Common myeloid progenitor, CD34-positive (primary cell): ENCODE measurements at regions not wholly inside any gene's neighbourhood (a gene's known extent, or its start where the extent isn't known, plus 50 kb on each side); places are given as distances from the start of the nearest gene placed in this dataset.

ENCODE experiments used
- CTCF ChIA-PET: fragments of 350-600 bp; sonication (Branson Sonifier 250); formaldehyde crosslinking; loops from one replicate; lab custom pipeline; 2021; ENCODE audit warnings: antibody characterized with exemption; lab: Charles Lee
- POLR2A ChIA-PET: fragments of 350-600 bp; sonication (Branson Sonifier 250); formaldehyde crosslinking; loops from one replicate; lab custom pipeline; 2021; ENCODE audit warnings: antibody characterized with exemption; lab: Charles Lee
- DNase-seq, 3 donors: peaks; one replicate each; pipeline versions ENCODE4 v3.0.0 to v3.0.0-alpha.2; 2013
- H3K27ac ChIP-seq, 2 experiments: 1 replicate in 1 of 2; 2 replicates in 1 of 2; pipeline ENCODE4 v1.7.0; 2013; ENCODE audit warnings: inconsistent platforms in 2 of 2, low read length in 2 of 2, mild to moderate bottlenecking in 2 of 2, low read depth in 1 of 2, moderate library complexity in 1 of 2; ENCODE audit not compliant: severe bottlenecking in 2 of 2, insufficient read depth in 1 of 2, poor library complexity in 1 of 2
- H3K27me3 ChIP-seq, 5 experiments: replicated peaks in 2 of 5; 1 replicate in 3 of 5; 2 replicates in 2 of 5; pipeline versions ENCODE4 v1.6.1 to v1.7.0; 2013; ENCODE audit warnings: low read length in 4 of 5, mild to moderate bottlenecking in 2 of 5, moderate library complexity in 2 of 5, inconsistent platforms in 1 of 5; ENCODE audit not compliant: insufficient read depth in 5 of 5, control insufficient read depth in 4 of 5
- H3K36me3 ChIP-seq, 4 experiments: 1 replicate in 2 of 4; 2 replicates in 2 of 4; pipeline versions ENCODE4 v1.6.1 to v1.7.0; 2013; ENCODE audit warnings: low read length in 3 of 4, control low read depth in 1 of 4, mild to moderate bottlenecking in 1 of 4; ENCODE audit not compliant: control insufficient read depth in 4 of 4, insufficient read depth in 4 of 4
- H3K4me1 ChIP-seq, 4 experiments: 1 replicate in 3 of 4; 2 replicates in 1 of 4; pipeline versions ENCODE4 v1.6.1 to v1.7.1; 2013; ENCODE audit warnings: low read length in 3 of 4, mild to moderate bottlenecking in 3 of 4, control low read depth in 1 of 4, inconsistent platforms in 1 of 4, moderate library complexity in 1 of 4; ENCODE audit not compliant: control insufficient read depth in 4 of 4, insufficient read depth in 4 of 4; ENCODE audit errors: control extremely low read depth in 1 of 4
- H3K4me3 ChIP-seq, 7 experiments: 1 replicate in 4 of 7; 2 replicates in 3 of 7; pipeline versions ENCODE4 v1.5.1 to v1.7.0; 2013; ENCODE audit warnings: mild to moderate bottlenecking in 7 of 7, low read length in 6 of 7, moderate library complexity in 6 of 7, inconsistent platforms in 2 of 7, low read depth in 2 of 7, control low read depth in 1 of 7; ENCODE audit not compliant: insufficient read depth in 4 of 7, control insufficient read depth in 1 of 7; ENCODE audit errors: extremely low read depth in 1 of 7
- H3K9me3 ChIP-seq, 5 experiments: 1 replicate in 4 of 5; 2 replicates in 1 of 5; pipeline versions ENCODE4 v1.6.1 to v1.7.1; 2013; ENCODE audit warnings: low read length in 4 of 5, mild to moderate bottlenecking in 2 of 5, inconsistent platforms in 1 of 5, low read depth in 1 of 5, moderate library complexity in 1 of 5; ENCODE audit not compliant: control insufficient read depth in 4 of 5, insufficient read depth in 2 of 5; ENCODE audit errors: control extremely low read depth in 1 of 5
- WGBS: methylation state at CpG from one replicate; pipeline ENCODE4 v1.1.5; 2013; ENCODE audit not compliant: insufficient coverage; 5-methylcytosine and 5-hydroxymethylcytosine counted together

DNA sequence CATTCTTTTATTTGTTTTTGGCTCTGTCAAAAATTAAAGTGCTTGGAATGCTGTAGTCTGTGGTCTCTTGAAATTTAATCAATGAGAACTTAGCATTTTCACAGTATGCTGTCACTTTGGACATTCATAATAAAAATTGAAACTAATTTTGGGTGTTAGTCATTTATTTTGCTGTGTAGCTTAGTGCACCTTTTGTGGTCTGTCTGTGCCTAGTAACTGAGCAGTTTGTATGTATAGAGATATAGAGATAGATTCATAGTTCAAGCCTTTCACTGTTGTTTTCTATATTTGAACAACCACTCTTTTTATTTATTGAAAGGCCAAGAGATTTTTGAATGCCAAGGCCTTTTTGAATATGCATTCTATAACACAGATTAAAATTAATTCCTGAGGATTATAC, 86.4 kb upstream of the TIAM2 start:
- Histone ChIP-seq H3K36me3 (peaks cover 0 to 3% (median 0%) of the 10 kb centered on the region in 4 experiments), H3K9me3 (no peaks in the 10 kb centered on the region), H3K27ac (no peak overlapping the region), H3K4me1 (no peaks in the 10 kb centered on the region), H3K4me3 (no peak overlapping the region), H3K27me3 (no peaks in the 10 kb centered on the region)
- ChIA-PET CTCF (interaction anchor here (1.0 to 1.9 kb wide), 2 partner anchors 12 to 14 kb away, joined by 3 to 4 read pairs; no protein-coding TSS in a partner anchor), POLR2A (no interaction called here)
- no peak for DNase-seq

DNA sequence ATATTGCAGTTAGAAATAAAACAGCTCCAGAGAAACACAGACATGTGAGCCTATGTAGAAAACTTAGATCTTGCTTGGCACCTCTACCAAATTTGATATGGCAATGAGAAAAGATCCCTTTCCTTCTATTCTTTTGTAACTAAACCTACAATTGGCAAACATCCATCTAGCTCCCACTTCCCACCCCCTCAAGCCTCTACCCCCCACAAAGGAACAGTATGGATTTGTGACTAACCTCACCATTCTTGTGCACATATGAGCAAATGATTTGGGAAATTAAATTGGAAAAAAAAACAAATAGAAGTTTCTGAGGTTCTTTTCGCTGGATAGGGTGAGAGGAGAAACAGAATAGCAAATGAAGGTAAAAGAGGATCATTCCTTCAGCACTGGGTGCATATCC, 85.8 kb upstream of the TIAM2 start:
- no peaks in the 10 kb centered on the region for H3K4me1 ChIP-seq
- CTCF ChIA-PET = interaction anchor here (1.0 to 1.9 kb wide), 3 partner anchors 13 to 19 kb away, joined by 3 to 8 read pairs (median 4); no protein-coding TSS in a partner anchor
- H3K9me3 ChIP-seq = no peaks in the 10 kb centered on the region
- H3K27me3 ChIP-seq = no peaks in the 10 kb centered on the region
- 88% methylated on average over 1 of the region's 1 CpG for WGBS
- POLR2A ChIA-PET = no interaction called here
- H3K36me3 ChIP-seq = peaks cover 0 to 3% (median 0%) of the 10 kb centered on the region in 4 experiments
- DNase-seq = no peak
- no peak overlapping the region for H3K27ac ChIP-seq
- no peak overlapping the region for H3K4me3 ChIP-seq

DNA sequence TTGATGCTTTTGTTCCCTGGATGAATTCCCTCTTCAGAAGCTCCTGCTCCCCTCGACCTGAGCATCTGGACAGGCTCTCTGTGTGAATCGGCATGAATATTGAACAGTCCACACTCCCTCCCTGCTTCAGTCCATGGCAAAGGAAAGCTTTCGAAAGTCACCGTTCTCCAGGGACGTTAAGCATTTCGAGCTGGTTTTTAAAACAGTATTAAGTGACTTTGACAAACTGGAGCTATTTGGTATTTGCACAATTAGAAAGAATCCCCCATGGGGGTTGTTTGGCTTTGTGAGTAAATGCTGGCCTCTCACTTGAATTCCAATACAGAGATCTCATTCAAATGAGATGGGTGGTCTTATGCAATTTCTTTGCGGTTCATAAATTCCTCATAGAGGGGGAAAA, 85.3 kb upstream of the TIAM2 start:
- ChIA-PET CTCF (interaction anchor here (1.9 kb wide), 2 partner anchors 15 to 19 kb away, joined by 3 to 8 read pairs; no protein-coding TSS in a partner anchor), POLR2A (no interaction called here)
- H3K4me3 ChIP-seq = no peak overlapping the region
- no peak for DNase-seq
- 90% methylated on average over 4 of the region's 7 CpGs for WGBS
- H3K4me1 ChIP-seq = no peaks in the 10 kb centered on the region
- no peaks in the 10 kb centered on the region for H3K9me3 ChIP-seq
- no peak overlapping the region for H3K27ac ChIP-seq
- peaks cover 0 to 3% (median 0%) of the 10 kb centered on the region in 4 experiments for H3K36me3 ChIP-seq
- H3K27me3 ChIP-seq = no peaks in the 10 kb centered on the region

DNA sequence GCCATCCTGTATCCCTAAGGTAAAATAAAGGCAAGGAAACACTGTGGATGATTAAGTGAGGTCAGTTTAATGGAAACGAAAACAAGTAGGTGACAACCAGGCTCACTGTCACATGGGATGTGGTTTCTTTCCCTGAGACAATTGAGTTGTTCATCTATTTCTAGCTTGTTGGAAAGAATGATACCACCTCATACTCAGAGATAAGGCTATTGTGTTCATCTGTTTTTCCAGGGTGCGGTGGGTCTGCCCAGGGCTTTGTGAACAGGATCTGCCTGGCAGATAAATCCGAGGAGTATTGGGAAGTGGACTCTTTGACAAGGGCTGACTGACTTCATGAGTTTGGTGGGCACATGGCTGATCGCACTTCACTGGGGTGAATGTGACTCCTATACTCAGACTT, 80.8 kb upstream of the TIAM2 start:
- Histone ChIP-seq H3K36me3 (no peaks in the 10 kb centered on the region), H3K4me1 (no peaks in the 10 kb centered on the region), H3K27ac (no peak overlapping the region), H3K9me3 (no peaks in the 10 kb centered on the region), H3K27me3 (no peaks in the 10 kb centered on the region), H3K4me3 (no peak overlapping the region)
- CTCF ChIA-PET = interaction anchor here (1.1 kb wide), 1 partner anchor 15 kb away, joined by 4 read pairs; no protein-coding TSS in a partner anchor
- WGBS = 97% methylated on average over 4 of the region's 4 CpGs
- POLR2A ChIA-PET = no interaction called here
- DNase-seq = no peak

DNA sequence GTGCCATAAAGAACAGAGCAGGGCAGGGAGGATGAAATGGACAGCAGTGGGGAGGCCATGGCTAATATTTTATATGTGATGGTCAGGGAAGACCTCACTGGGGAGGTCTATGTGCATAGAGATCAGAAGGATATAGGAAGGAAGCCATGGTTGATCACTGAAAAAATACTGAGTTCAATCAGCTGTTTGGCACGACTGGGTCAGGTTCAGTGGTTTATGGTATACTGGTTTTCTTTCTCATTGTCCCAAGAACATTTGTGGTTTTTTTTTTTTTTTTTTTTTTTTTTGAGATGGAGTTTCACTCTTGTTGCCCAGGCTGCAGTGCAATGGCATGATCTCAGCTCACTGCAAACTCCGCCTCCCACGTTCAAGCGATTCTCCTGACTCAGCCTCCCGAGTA, 78.3 kb upstream of the TIAM2 start:
- peaks cover 0 to 6% (median 4%) of the 10 kb centered on the region in 4 experiments for H3K4me1 ChIP-seq
- H3K4me3 ChIP-seq = no peak overlapping the region
- ChIA-PET CTCF (interaction anchor here (4.2 kb wide), 1 partner anchor 12 kb away, joined by 14 read pairs; no protein-coding TSS in a partner anchor), POLR2A (no interaction called here)
- H3K27ac ChIP-seq = no peak overlapping the region
- 68% methylated on average over 5 of the region's 5 CpGs for WGBS
- no peaks in the 10 kb centered on the region for H3K9me3 ChIP-seq
- H3K36me3 ChIP-seq = no peaks in the 10 kb centered on the region
- no peak for DNase-seq
- H3K27me3 ChIP-seq = no peaks in the 10 kb centered on the region

DNA sequence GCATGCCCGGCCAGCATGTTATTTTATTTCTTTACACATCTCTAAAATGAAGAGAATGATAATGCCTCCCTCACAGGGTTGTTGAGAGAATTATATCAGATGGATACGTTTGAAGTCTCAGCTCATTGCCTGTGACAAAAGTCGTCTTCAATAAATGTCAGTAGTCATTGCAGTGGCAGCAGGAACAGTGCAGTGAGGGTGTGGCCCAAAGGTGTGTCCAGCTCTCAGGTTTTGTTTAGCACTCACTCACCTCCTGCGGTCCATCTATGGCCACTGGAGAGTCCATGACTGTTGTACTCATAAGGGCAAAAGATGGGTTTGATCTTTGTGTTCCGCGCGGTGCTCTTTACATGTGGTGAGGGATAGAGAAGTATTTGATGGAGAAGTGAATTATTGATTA, 77.2 kb upstream of the TIAM2 start:
- ChIA-PET POLR2A (no interaction called here), CTCF (interaction anchor here (4.2 kb wide), 1 partner anchor 11 kb away, joined by 14 read pairs; no protein-coding TSS in a partner anchor)
- DNase-seq = no peak
- no peak overlapping the region for H3K27ac ChIP-seq
- H3K36me3 ChIP-seq = no peaks in the 10 kb centered on the region
- peaks cover 0 to 6% (median 4%) of the 10 kb centered on the region in 4 experiments for H3K4me1 ChIP-seq
- 99% methylated on average over 6 of the region's 7 CpGs for WGBS
- no peak overlapping the region for H3K4me3 ChIP-seq
- no peaks in the 10 kb centered on the region for H3K27me3 ChIP-seq
- H3K9me3 ChIP-seq = no peaks in the 10 kb centered on the region

DNA sequence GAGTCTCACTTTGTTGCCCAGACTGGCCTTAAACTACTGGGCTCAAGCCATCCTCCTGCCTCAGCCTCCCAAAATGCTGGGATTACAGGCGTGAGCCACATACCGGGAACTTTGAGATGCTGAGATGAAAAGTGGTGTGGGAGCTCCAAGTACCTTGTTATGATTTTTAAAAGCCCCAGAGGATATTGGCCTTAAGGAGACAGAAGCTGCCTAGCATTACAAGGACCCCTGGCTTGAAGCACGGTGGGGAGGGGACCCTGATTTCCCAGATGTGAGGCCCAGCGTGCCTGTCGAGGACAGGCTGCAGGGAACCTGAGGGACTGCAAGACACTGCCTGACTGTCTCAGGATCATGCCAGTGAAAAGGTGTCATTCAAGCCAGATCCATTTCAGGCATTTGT, 75.3 kb upstream of the TIAM2 start:
- ChIA-PET POLR2A (no interaction called here), CTCF (interaction anchor here (1.1 to 4.2 kb wide), 2 partner anchors 9 to 328 kb away, joined by 4 to 14 read pairs; no protein-coding TSS in a partner anchor)
- no peak for DNase-seq
- H3K36me3 ChIP-seq = no peaks in the 10 kb centered on the region
- peaks cover 0 to 7% (median 5%) of the 10 kb centered on the region in 4 experiments for H3K4me1 ChIP-seq
- H3K4me3 ChIP-seq = no peak overlapping the region
- no peaks in the 10 kb centered on the region for H3K27me3 ChIP-seq
- H3K27ac ChIP-seq = no peak overlapping the region
- 92% methylated on average over 4 of the region's 5 CpGs for WGBS
- H3K9me3 ChIP-seq = no peaks in the 10 kb centered on the region
